ENCODE measurements at regions not wholly inside any gene's neighbourhood (a gene's known extent, or its start where the extent isn't known, plus 50 kb on each side); places are given as distances from the start of the nearest gene placed in this dataset.
"Not testable (repeated sequence)": the region's sequence is repeated elsewhere in the genome, so short reads cannot be mapped to it uniquely, and the experiment has no call there.

DNA sequence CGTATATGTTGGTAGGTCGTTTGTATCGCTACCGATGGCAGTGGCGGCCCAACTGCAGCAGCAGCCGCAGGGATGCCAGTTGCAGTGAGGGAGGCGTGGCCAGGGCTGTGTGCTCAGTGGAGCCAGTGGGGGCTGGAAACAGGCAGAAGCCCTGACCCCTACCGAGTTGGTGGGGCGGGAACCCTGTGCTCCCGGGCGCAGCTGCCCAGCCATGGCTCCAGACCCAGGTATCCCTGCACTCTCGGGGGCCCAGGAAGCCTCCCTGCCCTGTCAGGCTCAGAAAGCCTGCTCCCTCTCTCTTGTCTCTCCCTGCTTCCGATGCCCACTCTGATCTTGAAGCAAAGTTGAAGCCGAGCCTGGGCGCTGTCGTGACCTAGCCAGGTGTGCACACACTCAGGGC lies 78.6 kb upstream of the ITGB1 start:
- H3K9ac ChIP-seq (ENCODE audit: low read length in 2 of 2), result no peak overlapping the region
- no peaks in the 10 kb centered on the region for H3K36me3 ChIP-seq (ENCODE audit: control insufficient read depth in 2 of 2, insufficient read depth in 2 of 2, low read length in 2 of 2)
- no peaks in the 10 kb centered on the region for H3K4me1 ChIP-seq (ENCODE audit: control insufficient read depth, insufficient read depth, low read length)
- no peaks in the 10 kb centered on the region for H3K9me3 ChIP-seq (ENCODE audit: control insufficient read depth in 2 of 2, low read length in 2 of 2)
- H3K27ac ChIP-seq (ENCODE audit: low read length), result no peak overlapping the region
- H3K4me3 ChIP-seq (ENCODE audit: low read length in 2 of 2), result no peak overlapping the region
- H3K27me3 ChIP-seq (ENCODE audit: control insufficient read depth in 1 of 2, insufficient read depth in 2 of 2, low read length in 2 of 2), result no peaks in the 10 kb centered on the region

GRCh38 chr10:33035411-33035810 lies 77.4 kb upstream of the ITGB1 start:
- Histone ChIP-seq H3K27me3 (ENCODE audit: control insufficient read depth in 1 of 2, insufficient read depth in 2 of 2, low read length in 2 of 2) (no peaks in the 10 kb centered on the region), H3K9ac (ENCODE audit: low read length in 2 of 2) (no peak overlapping the region), H3K27ac (ENCODE audit: low read length) (no peak overlapping the region), H3K4me1 (ENCODE audit: control insufficient read depth, insufficient read depth, low read length) (no peaks in the 10 kb centered on the region), H3K4me3 (ENCODE audit: low read length in 2 of 2) (no peak overlapping the region), H3K36me3 (ENCODE audit: control insufficient read depth in 2 of 2, insufficient read depth in 2 of 2, low read length in 2 of 2) (no peaks in the 10 kb centered on the region), H3K9me3 (ENCODE audit: control insufficient read depth in 2 of 2, low read length in 2 of 2) (no peaks in the 10 kb centered on the region)

GRCh38 chr10:33034931-33035330 lies 76.9 kb upstream of the ITGB1 start:
- no peak overlapping the region for H3K4me3 ChIP-seq (ENCODE audit: low read length in 2 of 2)
- no peaks in the 10 kb centered on the region for H3K4me1 ChIP-seq (ENCODE audit: control insufficient read depth, insufficient read depth, low read length)
- no peaks in the 10 kb centered on the region for H3K9me3 ChIP-seq (ENCODE audit: control insufficient read depth in 2 of 2, low read length in 2 of 2)
- no peak overlapping the region for H3K9ac ChIP-seq (ENCODE audit: low read length in 2 of 2)
- no peaks in the 10 kb centered on the region for H3K27me3 ChIP-seq (ENCODE audit: control insufficient read depth in 1 of 2, insufficient read depth in 2 of 2, low read length in 2 of 2)
- H3K27ac ChIP-seq (ENCODE audit: low read length), result no peak overlapping the region
- no peaks in the 10 kb centered on the region for H3K36me3 ChIP-seq (ENCODE audit: control insufficient read depth in 2 of 2, insufficient read depth in 2 of 2, low read length in 2 of 2)

DNA sequence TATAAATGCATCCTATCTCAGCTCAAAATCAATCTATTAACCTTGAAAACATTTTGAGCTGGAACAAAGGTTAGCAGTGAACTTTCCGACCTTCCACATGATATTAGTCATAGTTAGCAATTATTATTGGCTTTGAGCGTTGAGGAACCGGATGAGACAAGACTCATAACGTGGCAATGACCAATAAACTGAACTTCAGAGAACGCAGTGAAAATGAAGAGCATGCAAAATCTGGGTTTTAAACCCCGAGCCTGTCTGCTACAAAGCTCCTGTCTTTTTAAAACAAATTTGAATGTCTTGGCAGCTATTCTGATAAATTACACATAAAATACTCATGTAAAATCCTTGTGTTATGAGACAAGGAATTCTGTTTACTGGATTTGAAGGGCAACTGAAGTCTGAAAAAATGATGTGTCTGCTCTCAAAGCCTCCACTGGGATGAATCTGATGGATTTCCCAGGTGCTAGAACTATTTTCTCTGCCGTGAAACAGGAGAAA lies 74.7 kb upstream of the ITGB1 start:
- H3K27ac ChIP-seq (ENCODE audit: low read length), result no peak overlapping the region
- no peaks in the 10 kb centered on the region for H3K9me3 ChIP-seq (ENCODE audit: control insufficient read depth in 2 of 2, low read length in 2 of 2)
- no peak overlapping the region for H3K4me3 ChIP-seq (ENCODE audit: low read length in 2 of 2)
- no peak overlapping the region for H3K9ac ChIP-seq (ENCODE audit: low read length in 2 of 2)
- no peaks in the 10 kb centered on the region for H3K36me3 ChIP-seq (ENCODE audit: control insufficient read depth in 2 of 2, insufficient read depth in 2 of 2, low read length in 2 of 2)
- no peaks in the 10 kb centered on the region for H3K4me1 ChIP-seq (ENCODE audit: control insufficient read depth, insufficient read depth, low read length)
- H3K27me3 ChIP-seq (ENCODE audit: control insufficient read depth in 1 of 2, insufficient read depth in 2 of 2, low read length in 2 of 2), result no peaks in the 10 kb centered on the region

- no peaks in the 10 kb centered on the region for H3K9me3 ChIP-seq (ENCODE audit: control insufficient read depth in 2 of 2, low read length in 2 of 2)
- H3K4me3 ChIP-seq (ENCODE audit: low read length in 2 of 2), result no peak overlapping the region
- no peaks in the 10 kb centered on the region for H3K36me3 ChIP-seq (ENCODE audit: control insufficient read depth in 2 of 2, insufficient read depth in 2 of 2, low read length in 2 of 2)
- no peak overlapping the region for H3K9ac ChIP-seq (ENCODE audit: low read length in 2 of 2)
- H3K27ac ChIP-seq (ENCODE audit: low read length), result no peak overlapping the region
- no peaks in the 10 kb centered on the region for H3K4me1 ChIP-seq (ENCODE audit: control insufficient read depth, insufficient read depth, low read length)
- H3K27me3 ChIP-seq (ENCODE audit: control insufficient read depth in 1 of 2, insufficient read depth in 2 of 2, low read length in 2 of 2), result no peaks in the 10 kb centered on the region
Measured at GRCh38 chr10:33031815-33032653, 74.0 kb upstream of the ITGB1 start.

DNA sequence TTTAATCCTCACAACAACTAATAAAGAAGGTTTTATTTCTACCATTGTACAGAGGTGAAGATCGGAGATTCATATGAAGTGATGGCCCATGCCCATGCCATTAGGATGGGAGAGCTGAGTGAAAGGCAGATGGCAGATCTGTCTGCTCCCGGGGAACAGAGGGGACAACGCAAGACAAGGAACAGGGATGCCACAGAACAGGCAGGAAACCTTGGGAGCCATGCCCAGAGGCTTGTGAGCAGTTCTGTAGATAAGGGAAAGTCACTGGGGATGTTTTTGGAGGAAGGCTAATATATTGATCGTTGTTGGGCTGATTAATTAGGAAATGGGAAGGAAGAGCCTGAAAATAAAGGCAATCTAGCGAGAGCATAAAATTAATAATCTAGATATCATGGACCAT lies 73.1 kb upstream of the ITGB1 start:
- H3K27me3 ChIP-seq (ENCODE audit: control insufficient read depth in 1 of 2, insufficient read depth in 2 of 2, low read length in 2 of 2), result no peaks in the 10 kb centered on the region
- no peak overlapping the region for H3K9ac ChIP-seq (ENCODE audit: low read length in 2 of 2)
- no peak overlapping the region for H3K4me3 ChIP-seq (ENCODE audit: low read length in 2 of 2)
- no peaks in the 10 kb centered on the region for H3K36me3 ChIP-seq (ENCODE audit: control insufficient read depth in 2 of 2, insufficient read depth in 2 of 2, low read length in 2 of 2)
- no peak overlapping the region for H3K27ac ChIP-seq (ENCODE audit: low read length)
- no peaks in the 10 kb centered on the region for H3K9me3 ChIP-seq (ENCODE audit: control insufficient read depth in 2 of 2, low read length in 2 of 2)
- no peaks in the 10 kb centered on the region for H3K4me1 ChIP-seq (ENCODE audit: control insufficient read depth, insufficient read depth, low read length)

DNA sequence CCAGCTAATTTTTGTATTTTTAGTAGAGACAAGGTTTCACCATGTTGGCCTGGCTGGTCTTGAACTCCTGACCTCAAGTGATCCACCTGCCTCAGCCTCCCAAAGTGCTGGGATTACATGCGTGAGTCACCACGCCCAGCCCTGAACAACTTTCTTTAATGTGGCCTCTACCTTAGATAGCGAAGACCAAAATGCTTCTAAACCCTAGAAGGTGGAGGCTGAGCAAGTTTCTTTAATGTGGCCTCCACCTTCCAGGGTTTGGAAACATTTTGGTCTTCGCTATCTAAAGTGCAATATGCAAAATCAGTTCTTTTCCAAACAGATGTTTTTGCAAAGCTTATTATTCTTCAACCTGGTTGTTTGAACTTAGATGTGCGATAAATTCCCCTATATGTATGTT lies 70.5 kb upstream of the ITGB1 start:
- H3K36me3 ChIP-seq (ENCODE audit: control insufficient read depth in 2 of 2, insufficient read depth in 2 of 2, low read length in 2 of 2); H3K9ac ChIP-seq (ENCODE audit: low read length in 2 of 2); H3K27me3 ChIP-seq (ENCODE audit: control insufficient read depth in 1 of 2, insufficient read depth in 2 of 2, low read length in 2 of 2); H3K4me3 ChIP-seq (ENCODE audit: low read length in 2 of 2); H3K4me1 ChIP-seq (ENCODE audit: control insufficient read depth, insufficient read depth, low read length); H3K9me3 ChIP-seq (ENCODE audit: control insufficient read depth in 2 of 2, low read length in 2 of 2); H3K27ac ChIP-seq (ENCODE audit: low read length): not testable (repeated sequence)

DNA sequence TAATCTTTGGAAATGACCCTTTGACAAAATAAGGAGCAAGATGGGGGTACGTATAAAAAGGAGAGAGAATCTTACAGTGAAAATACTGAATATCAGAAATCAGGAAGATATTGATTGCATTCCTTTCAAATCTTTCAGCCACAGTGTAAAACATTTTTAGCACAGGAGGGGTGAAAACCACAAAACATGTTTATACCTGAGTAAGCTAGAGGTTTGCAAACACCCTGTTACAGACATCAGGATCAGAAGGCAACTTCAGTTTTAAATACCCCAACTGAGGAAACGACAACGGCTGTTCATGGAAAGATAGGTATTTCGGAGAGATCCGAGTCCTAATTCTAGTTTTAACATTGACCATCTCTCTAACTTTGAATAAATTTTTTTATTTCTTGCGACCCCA lies 69.1 kb upstream of the ITGB1 start:
- Histone ChIP-seq H3K4me3 (ENCODE audit: low read length in 2 of 2) (no peak overlapping the region), H3K4me1 (ENCODE audit: control insufficient read depth, insufficient read depth, low read length) (peaks cover 4% of the 10 kb centered on the region), H3K9me3 (ENCODE audit: control insufficient read depth in 2 of 2, low read length in 2 of 2) (no peaks in the 10 kb centered on the region), H3K9ac (ENCODE audit: low read length in 2 of 2) (no peak overlapping the region), H3K27me3 (ENCODE audit: control insufficient read depth in 1 of 2, insufficient read depth in 2 of 2, low read length in 2 of 2) (no peaks in the 10 kb centered on the region), H3K36me3 (ENCODE audit: control insufficient read depth in 2 of 2, insufficient read depth in 2 of 2, low read length in 2 of 2) (no peaks in the 10 kb centered on the region), H3K27ac (ENCODE audit: low read length) (no peak overlapping the region)

DNA sequence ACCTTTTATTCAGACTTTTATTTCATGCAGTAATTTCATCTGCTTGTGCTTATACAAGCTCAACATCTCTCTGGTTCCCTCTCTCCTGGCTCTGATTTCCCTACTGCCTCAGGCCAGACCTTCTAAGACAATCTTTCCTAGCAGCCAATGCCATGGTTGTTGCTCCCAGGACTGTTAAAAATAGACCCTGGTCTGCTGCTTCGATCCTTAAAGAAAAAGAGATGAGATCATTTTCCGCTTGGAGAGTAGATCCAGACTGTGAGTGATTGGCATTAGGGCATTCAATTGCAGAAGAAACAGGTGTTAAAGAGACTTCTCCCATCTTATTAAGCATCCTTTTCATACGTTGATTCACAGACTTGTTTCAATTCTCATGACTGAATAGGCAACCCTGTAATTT lies 68.4 kb upstream of the ITGB1 start:
- Histone ChIP-seq H3K36me3 (ENCODE audit: control insufficient read depth in 2 of 2, insufficient read depth in 2 of 2, low read length in 2 of 2) (no peaks in the 10 kb centered on the region), H3K4me1 (ENCODE audit: control insufficient read depth, insufficient read depth, low read length) (peaks cover 4% of the 10 kb centered on the region), H3K9ac (ENCODE audit: low read length in 2 of 2) (no peak overlapping the region), H3K27me3 (ENCODE audit: control insufficient read depth in 1 of 2, insufficient read depth in 2 of 2, low read length in 2 of 2) (no peaks in the 10 kb centered on the region), H3K27ac (ENCODE audit: low read length) (no peak overlapping the region), H3K4me3 (ENCODE audit: low read length in 2 of 2) (no peak overlapping the region), H3K9me3 (ENCODE audit: control insufficient read depth in 2 of 2, low read length in 2 of 2) (no peaks in the 10 kb centered on the region)

DNA sequence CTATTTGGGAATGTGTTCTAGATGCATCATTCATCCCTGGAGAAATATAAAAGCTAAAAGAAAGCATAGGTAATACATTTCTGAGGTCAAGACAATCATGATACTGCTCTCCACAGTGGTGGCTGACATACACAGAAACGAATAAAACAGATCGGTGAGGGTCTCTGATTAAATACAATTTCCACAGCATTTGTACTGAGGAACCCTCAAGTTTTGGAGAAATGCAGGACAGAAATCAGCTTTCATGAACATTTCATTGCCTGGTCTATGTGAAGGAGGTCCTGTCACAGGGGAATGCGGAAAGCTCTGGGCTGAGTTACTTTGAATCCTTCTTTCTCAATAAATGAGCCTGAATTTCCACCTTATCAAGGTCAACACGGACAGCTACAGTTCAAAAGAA lies 67.9 kb upstream of the ITGB1 start:
- H3K4me3 ChIP-seq (ENCODE audit: low read length in 2 of 2), result no peak overlapping the region
- no peak overlapping the region for H3K9ac ChIP-seq (ENCODE audit: low read length in 2 of 2)
- no peaks in the 10 kb centered on the region for H3K36me3 ChIP-seq (ENCODE audit: control insufficient read depth in 2 of 2, insufficient read depth in 2 of 2, low read length in 2 of 2)
- no peaks in the 10 kb centered on the region for H3K27me3 ChIP-seq (ENCODE audit: control insufficient read depth in 1 of 2, insufficient read depth in 2 of 2, low read length in 2 of 2)
- H3K9me3 ChIP-seq (ENCODE audit: control insufficient read depth in 2 of 2, low read length in 2 of 2), result no peaks in the 10 kb centered on the region
- H3K27ac ChIP-seq (ENCODE audit: low read length), result no peak overlapping the region
- peaks cover 4% of the 10 kb centered on the region for H3K4me1 ChIP-seq (ENCODE audit: control insufficient read depth, insufficient read depth, low read length)

GRCh38 chr10:33025039-33025438 lies 67.0 kb upstream of the ITGB1 start:
- no peak overlapping the region for H3K4me3 ChIP-seq (ENCODE audit: low read length in 2 of 2)
- H3K27me3 ChIP-seq (ENCODE audit: control insufficient read depth in 1 of 2, insufficient read depth in 2 of 2, low read length in 2 of 2), result no peaks in the 10 kb centered on the region
- no peaks in the 10 kb centered on the region for H3K9me3 ChIP-seq (ENCODE audit: control insufficient read depth in 2 of 2, low read length in 2 of 2)

More at GRCh38 chr10:33025039-33025438, 67.0 kb upstream of the ITGB1 start:
- H3K36me3 ChIP-seq (ENCODE audit: control insufficient read depth in 2 of 2, insufficient read depth in 2 of 2, low read length in 2 of 2), result no peaks in the 10 kb centered on the region
- H3K4me1 ChIP-seq (ENCODE audit: control insufficient read depth, insufficient read depth, low read length), result peaks cover 4% of the 10 kb centered on the region
- H3K27ac ChIP-seq (ENCODE audit: low read length), result no peak overlapping the region
- no peak overlapping the region for H3K9ac ChIP-seq (ENCODE audit: low read length in 2 of 2)

Data from stomach smooth muscle (tissue), 2 donors.